K562 (cell line): ENCODE measurements at regions not wholly inside any gene's neighbourhood (a gene's known extent, or its start where the extent isn't known, plus 50 kb on each side); places are given as distances from the start of the nearest gene placed in this dataset.

Experiments
- JUNB ChIP-seq: fragments of 450-650 bp; formaldehyde crosslinking; conservative IDR thresholded peaks from 2 replicates; pipeline ENCODE4 v1.4.0; 2020; ENCODE audit warnings: mild to moderate bottlenecking
- MAFF ChIP-seq: IDR thresholded peaks from 2 replicates; pipeline ENCODE4 v1.6.1; 2012; ENCODE audit warnings: low read length, improper control_type of control experiment
- POLR2A ChIP-seq: fragments of 450-650 bp; conservative IDR thresholded peaks from 2 replicates; pipeline ENCODE4 v1.6.1; 2016
- RAD21 ChIP-seq, 2 experiments: fragments of 250-450 bp in 1 of 2; fragments of 450-650 bp in 1 of 2; sonication (Bioruptor Pico) in 1 of 2; formaldehyde crosslinking in 1 of 2; IDR thresholded peaks in 1 of 2; conservative IDR thresholded peaks in 1 of 2; 2 replicates each; pipeline versions ENCODE4 v1.4.0 to v1.8.0; 2020 to 2022; ENCODE audit warnings: mild to moderate bottlenecking in 2 of 2, moderate library complexity in 1 of 2
- TBP ChIP-seq: optimal IDR thresholded peaks from 2 replicates; pipeline ENCODE3; 2011; ENCODE audit warnings: low read depth, low read length, improper control_type of control experiment
- TF ChIP-seq, protein P1 (sequence below), 2 experiments: IDR thresholded peaks; 2 replicates each; pipeline ENCODE4 v1.6.1; 2012; ENCODE audit warnings: improper control_type of control experiment in 2 of 2, low read depth in 2 of 2, low read length in 2 of 2, borderline replicate concordance in 1 of 2

DNA sequence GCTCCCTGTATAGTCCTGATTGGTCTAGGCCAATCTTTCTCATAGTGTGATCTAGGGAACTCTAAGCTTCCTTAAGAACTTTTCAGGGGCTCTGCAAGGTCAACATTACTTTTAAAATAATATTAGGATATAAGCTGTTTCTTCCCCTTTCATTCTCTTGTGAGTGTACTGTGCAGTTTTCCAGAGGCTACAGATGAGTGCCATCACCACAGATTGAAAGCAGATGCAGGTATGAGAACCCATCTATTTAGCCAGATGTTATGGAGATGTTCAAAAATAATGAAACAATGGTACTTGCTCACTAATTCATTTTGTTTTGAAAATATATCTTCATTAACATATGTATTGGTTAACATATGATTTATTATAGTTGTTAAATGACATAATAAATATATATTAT lies 169.2 kb upstream of the SEMA3A start:
- TF ChIP-seq POLR2A: no peak
- TF ChIP-seq TBP: no peak
- TF ChIP-seq RAD21 (CRISPR knock-in tag; conservative IDR thresholded peaks at IDR 0.05 in 1 of 2, IDR thresholded peaks at IDR 0.05 in 1 of 2): no peak
- TF ChIP-seq JUNB (CRISPR knock-in tag): no peak
- TF ChIP-seq, protein P1, sequence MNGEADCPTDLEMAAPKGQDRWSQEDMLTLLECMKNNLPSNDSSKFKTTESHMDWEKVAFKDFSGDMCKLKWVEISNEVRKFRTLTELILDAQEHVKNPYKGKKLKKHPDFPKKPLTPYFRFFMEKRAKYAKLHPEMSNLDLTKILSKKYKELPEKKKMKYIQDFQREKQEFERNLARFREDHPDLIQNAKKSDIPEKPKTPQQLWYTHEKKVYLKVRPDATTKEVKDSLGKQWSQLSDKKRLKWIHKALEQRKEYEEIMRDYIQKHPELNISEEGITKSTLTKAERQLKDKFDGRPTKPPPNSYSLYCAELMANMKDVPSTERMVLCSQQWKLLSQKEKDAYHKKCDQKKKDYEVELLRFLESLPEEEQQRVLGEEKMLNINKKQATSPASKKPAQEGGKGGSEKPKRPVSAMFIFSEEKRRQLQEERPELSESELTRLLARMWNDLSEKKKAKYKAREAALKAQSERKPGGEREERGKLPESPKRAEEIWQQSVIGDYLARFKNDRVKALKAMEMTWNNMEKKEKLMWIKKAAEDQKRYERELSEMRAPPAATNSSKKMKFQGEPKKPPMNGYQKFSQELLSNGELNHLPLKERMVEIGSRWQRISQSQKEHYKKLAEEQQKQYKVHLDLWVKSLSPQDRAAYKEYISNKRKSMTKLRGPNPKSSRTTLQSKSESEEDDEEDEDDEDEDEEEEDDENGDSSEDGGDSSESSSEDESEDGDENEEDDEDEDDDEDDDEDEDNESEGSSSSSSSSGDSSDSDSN (IDR thresholded peaks at IDR 0.05; ENCODE audit: borderline replicate concordance in 1 of 2, low read depth in 2 of 2, low read length in 2 of 2): no peak
- TF ChIP-seq MAFF: no peak
